Loucy (cell line): ENCODE measurements at regions not wholly inside any gene's neighbourhood (a gene's known extent, or its start where the extent isn't known, plus 50 kb on each side); places are given as distances from the start of the nearest gene placed in this dataset.

Experiments
- CTCF ChIP-seq: fragments of 200-600 bp; sonication (generic); conservative IDR thresholded peaks from 2 replicates; pipeline ENCODE4 v1.5.1; 2014; ENCODE audit warnings: mild to moderate bottlenecking, antibody characterized with exemption, low read length
- EZH2phosphoT487 ChIP-seq: fragments of 200-600 bp; IDR thresholded peaks from 2 replicates; pipeline ENCODE4 v1.6.1; 2018; ENCODE audit warnings: antibody characterized with exemption, mild to moderate bottlenecking, moderate library complexity, borderline replicate concordance

- no peak for TF ChIP-seq CTCF
- TF ChIP-seq EZH2phosphoT487 = no peak
Observed at GRCh38 chr7:35553519-35553918, 141.4 kb downstream of the HERPUD2 start.
